K562 (cell line): ENCODE measurements at regions not wholly inside any gene's neighbourhood (a gene's known extent, or its start where the extent isn't known, plus 50 kb on each side); places are given as distances from the start of the nearest gene placed in this dataset.

Experiments used
- ATAC-seq: fragments of 200-7000 bp; cut with Tn5 transposase; 3 replicates; pipeline ENCODE4 v1.9.1; 2020; ENCODE audit warnings: moderate library complexity
- BruUV-seq: library from RNA; stranded (reverse); fragments of 400-500 nt; replicated peaks from 2 replicates; lab custom pipeline; 2021; lab: Mats Ljungman, UMichigan
- CTCF ChIA-PET: fragments of 300-600 bp; formaldehyde crosslinking; extraction: SDS; loops from one replicate; lab custom pipeline; 2021; ENCODE audit warnings: low intra/inter-chr PET ratio; lab: Yijun Ruan, JAX
- POLR2A ChIA-PET: fragments of 300-600, 350-650 bp; sonication (Branson Sonifier 250); formaldehyde crosslinking; extraction: SDS; loops from one replicate; lab custom pipeline; 2021; ENCODE audit warnings: antibody characterized with exemption, inconsistent platforms; lab: Yijun Ruan, JAX
- DNase-seq, 4 experiments: peaks; one replicate each; pipeline versions ENCODE4 v3.0.0 to v3.0.0-alpha.2; 2011 to 2018; ENCODE audit warnings: low spot score in 3 of 4, mixed read lengths in 3 of 4; ENCODE audit errors: extremely low read depth in 1 of 4
- FAIRE-seq: peaks from 2 replicates; lab custom pipeline; 2011; peaks lifted over from hg19 to GRCh38; lab: Jason Lieb, UNC
- H2AFZ ChIP-seq: 2 replicates; pipeline ENCODE4 v1.6.0; 2011; ENCODE audit warnings: low read depth, low read length, control low read depth, inconsistent platforms
- H3K27ac ChIP-seq: fragments of 200-600 bp; 3 replicates; pipeline ENCODE4 v1.8.0; 2011; ENCODE audit warnings: low read depth, mild to moderate bottlenecking, control low read depth, inconsistent platforms, low read length, moderate library complexity, mixed read lengths; ENCODE audit errors: extremely low read depth
- H3K27me3 ChIP-seq, 2 experiments: fragments of 300-600 bp in 1 of 2; 2 replicates in 1 of 2; 3 replicates in 1 of 2; pipeline versions ENCODE4 v1.6.0 to v1.8.0; 2011; ENCODE audit warnings: inconsistent platforms in 2 of 2, low read length in 2 of 2, mild to moderate bottlenecking in 1 of 2, mixed read lengths in 1 of 2, moderate library complexity in 1 of 2; ENCODE audit not compliant: control insufficient read depth in 2 of 2, insufficient read depth in 2 of 2
- H3K36me3 ChIP-seq: fragments of 300-600 bp; 3 replicates; pipeline ENCODE4 v1.8.0; 2011; ENCODE audit warnings: mild to moderate bottlenecking, low read length, inconsistent platforms; ENCODE audit not compliant: control insufficient read depth, insufficient read depth
- H3K4me1 ChIP-seq, 2 experiments: fragments of 200-600 bp in 1 of 2; replicated peaks in 1 of 2; 2 replicates in 1 of 2; 3 replicates in 1 of 2; pipeline versions ENCODE4 v1.5.1 to v1.8.0; 2011; ENCODE audit warnings: inconsistent platforms in 2 of 2, low read length in 2 of 2, mild to moderate bottlenecking in 1 of 2, mixed read lengths in 1 of 2, moderate library complexity in 1 of 2; ENCODE audit not compliant: control insufficient read depth in 2 of 2, insufficient read depth in 2 of 2
- H3K4me2 ChIP-seq: 2 replicates; pipeline ENCODE4 v1.6.1; 2011; ENCODE audit warnings: low read length, control low read depth, inconsistent platforms, mixed read lengths; ENCODE audit not compliant: insufficient read depth
- H3K4me3 ChIP-seq: fragments of 200-600 bp; sonication (generic), shearing (Covaris generic); 2 replicates; pipeline ENCODE4 v1.5.1; 2016; ENCODE audit warnings: control low read depth, inconsistent platforms
- H3K79me2 ChIP-seq: fragments of 200-600 bp; 3 replicates; pipeline ENCODE4 v1.8.0; 2011; ENCODE audit warnings: low read length, inconsistent platforms; ENCODE audit not compliant: control insufficient read depth, insufficient read depth
- H3K9ac ChIP-seq, 2 experiments: 2 replicates each; pipeline versions ENCODE4 v1.6.0 to v1.6.1; 2011; ENCODE audit warnings: low read depth in 2 of 2, low read length in 2 of 2, control low read depth in 1 of 2, inconsistent platforms in 1 of 2, mild to moderate bottlenecking in 1 of 2, mixed read lengths in 1 of 2; ENCODE audit not compliant: insufficient read depth in 1 of 2
- H3K9me1 ChIP-seq: one replicate; pipeline ENCODE4 v1.6.0; 2011; ENCODE audit warnings: inconsistent platforms, mild to moderate bottlenecking, low read length, moderate library complexity; ENCODE audit not compliant: control insufficient read depth, insufficient read depth
- H3K9me3 ChIP-seq: replicated peaks from 2 replicates; pipeline ENCODE4 v1.5.1; 2011; ENCODE audit warnings: low read depth, low read length, inconsistent platforms; ENCODE audit not compliant: control insufficient read depth, insufficient read depth
- H4K20me1 ChIP-seq: replicated peaks from 2 replicates; pipeline ENCODE4 v1.6.1; 2011; ENCODE audit warnings: low read length, inconsistent platforms, mixed read lengths; ENCODE audit not compliant: control insufficient read depth, insufficient read depth
- ARNT ChIP-seq, 2 experiments: fragments of 450-650 bp; IDR thresholded peaks; 2 replicates each; pipeline ENCODE4 v1.6.1; 2016; ENCODE audit warnings: mild to moderate bottlenecking in 1 of 2
- CHD2 ChIP-seq: IDR thresholded peaks from 2 replicates; pipeline ENCODE4 v1.6.1; 2011; ENCODE audit warnings: low read depth, low read length
- FIP1L1 ChIP-seq: fragments of 200-400 bp; formaldehyde crosslinking; IDR thresholded peaks from 2 replicates; pipeline ENCODE4 v1.6.1; 2018; ENCODE audit warnings: mild to moderate bottlenecking, low read depth, low read length; ENCODE audit not compliant: poor library complexity, severe bottlenecking
- LARP7 ChIP-seq: fragments of 450-650 bp; IDR thresholded peaks from 2 replicates; pipeline ENCODE4 v1.6.1; 2016
- MAFF ChIP-seq: IDR thresholded peaks from 2 replicates; pipeline ENCODE4 v1.6.1; 2012; ENCODE audit warnings: low read length, improper control_type of control experiment
- MBD2 ChIP-seq: sonication (generic); IDR thresholded peaks from 2 replicates; pipeline ENCODE4 v1.6.1; 2016; ENCODE audit warnings: low read depth, borderline replicate concordance
- MXI1 ChIP-seq: IDR thresholded peaks from 2 replicates; pipeline ENCODE4 v1.6.1; 2011; ENCODE audit warnings: low read depth, mild to moderate bottlenecking, improper control_type of control experiment, low read length
- POLR2G ChIP-seq: fragments of 200-400 bp; formaldehyde crosslinking; IDR thresholded peaks from 2 replicates; pipeline ENCODE4 v1.6.1; 2017; ENCODE audit warnings: low read depth, mild to moderate bottlenecking, antibody characterized with exemption, low read length, moderate library complexity
- ZKSCAN3 ChIP-seq: fragments of 250-450 bp; sonication (Bioruptor Pico); IDR thresholded peaks from 2 replicates; pipeline ENCODE4 v1.4.0; 2020
- ZNF140 ChIP-seq: fragments of 250-450 bp; sonication (Bioruptor Pico); IDR thresholded peaks from 2 replicates; pipeline ENCODE4 v1.8.0; 2021; ENCODE audit warnings: moderate library complexity, mild to moderate bottlenecking, inconsistent platforms
- ZNF146 ChIP-seq: IDR thresholded peaks from one replicate; pipeline ENCODE4 v1.6.1; 2018; ENCODE audit warnings: missing compliant biosample characterization; ENCODE audit not compliant: unreplicated experiment
- ZNF316 ChIP-seq: fragments of 450-650 bp; IDR thresholded peaks from 2 replicates; pipeline ENCODE4 v1.6.1; 2016
- ZNF639 ChIP-seq, 2 experiments: fragments of 200-800 bp in 1 of 2; sonication (Bioruptor generic) in 1 of 2; sonication (generic) in 1 of 2; formaldehyde crosslinking in 1 of 2; IDR thresholded peaks in 1 of 2; conservative IDR thresholded peaks in 1 of 2; 2 replicates each; pipeline versions ENCODE4 v1.5.0 to v1.6.1; 2016 to 2020; ENCODE audit warnings: missing compliant biosample characterization in 1 of 2, missing genetic modification characterization in 1 of 2, missing genetic modification reagents in 1 of 2
- ZZZ3 ChIP-seq: fragments of 450-650 bp; IDR thresholded peaks from 2 replicates; pipeline ENCODE4 v1.6.1; 2016; ENCODE audit warnings: antibody characterized with exemption, mild to moderate bottlenecking, moderate library complexity
- WGBS: fragments of 100-300 bp; shearing (Covaris generic); methylation state at CpG from one replicate; pipeline ENCODE4 v1.1.6; 2016; ENCODE audit warnings: low coverage, mixed read lengths; ENCODE audit not compliant: insufficient coverage; ENCODE audit errors: missing lambda C conversion rate; 5-methylcytosine and 5-hydroxymethylcytosine counted together
- in situ Hi-C: fragments of 300-500 bp; cut with MboI; formaldehyde crosslinking; loops from 4 replicates; pipeline ENCODE4 v1.15.0; 2018; ENCODE audit warnings: inconsistent platforms, mixed read lengths
- intact Hi-C: fragments of 100-400 bp; cut with micrococcal nuclease; formaldehyde crosslinking; loops from 2 replicates; pipeline ENCODE4 v1.14.2; 2022
- TF ChIP-seq, protein P1 (sequence below): fragments of 450-650 bp; conservative IDR thresholded peaks from 2 replicates; pipeline ENCODE4 v1.6.1; 2016; ENCODE audit warnings: missing genetic modification characterization, low read depth, mild to moderate bottlenecking, missing compliant biosample characterization, moderate library complexity
- TF ChIP-seq, protein P2 (sequence below): sonication (generic); formaldehyde crosslinking; IDR thresholded peaks from 2 replicates; pipeline ENCODE4 v1.8.0; 2022; ENCODE audit warnings: missing genetic modification reagents, mild to moderate bottlenecking, borderline replicate concordance
- TF ChIP-seq, protein P3 (sequence below), 2 experiments: fragments of 450-650 bp; conservative IDR thresholded peaks; 2 replicates each; pipeline ENCODE4 v1.6.1; 2017; ENCODE audit warnings: mild to moderate bottlenecking in 2 of 2, moderate library complexity in 2 of 2

GRCh38 chr6:14873781-14874441 is 372.0 kb upstream of the JARID2 start (continued):
- no peak for TF ChIP-seq ZNF146 (CRISPR knock-in tag)
- no peak for TF ChIP-seq ZNF316
- TF ChIP-seq, protein P1, sequence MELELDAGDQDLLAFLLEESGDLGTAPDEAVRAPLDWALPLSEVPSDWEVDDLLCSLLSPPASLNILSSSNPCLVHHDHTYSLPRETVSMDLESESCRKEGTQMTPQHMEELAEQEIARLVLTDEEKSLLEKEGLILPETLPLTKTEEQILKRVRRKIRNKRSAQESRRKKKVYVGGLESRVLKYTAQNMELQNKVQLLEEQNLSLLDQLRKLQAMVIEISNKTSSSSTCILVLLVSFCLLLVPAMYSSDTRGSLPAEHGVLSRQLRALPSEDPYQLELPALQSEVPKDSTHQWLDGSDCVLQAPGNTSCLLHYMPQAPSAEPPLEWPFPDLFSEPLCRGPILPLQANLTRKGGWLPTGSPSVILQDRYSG (tag), result no peak
- TF ChIP-seq ZZZ3, result no peak
- TF ChIP-seq, protein P2, sequence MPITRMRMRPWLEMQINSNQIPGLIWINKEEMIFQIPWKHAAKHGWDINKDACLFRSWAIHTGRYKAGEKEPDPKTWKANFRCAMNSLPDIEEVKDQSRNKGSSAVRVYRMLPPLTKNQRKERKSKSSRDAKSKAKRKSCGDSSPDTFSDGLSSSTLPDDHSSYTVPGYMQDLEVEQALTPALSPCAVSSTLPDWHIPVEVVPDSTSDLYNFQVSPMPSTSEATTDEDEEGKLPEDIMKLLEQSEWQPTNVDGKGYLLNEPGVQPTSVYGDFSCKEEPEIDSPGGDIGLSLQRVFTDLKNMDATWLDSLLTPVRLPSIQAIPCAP (CRISPR knock-in tag), result no peak

GRCh38 chr6:14874975-14875480 is 370.8 kb upstream of the JARID2 start:
- H3K9me3 ChIP-seq, result no peaks in the 10 kb centered on the region
- no peaks in the 10 kb centered on the region for H3K79me2 ChIP-seq
- no peaks in the 10 kb centered on the region for H3K36me3 ChIP-seq
- no peak overlapping the region for H3K4me3 ChIP-seq
- ChIA-PET POLR2A (interaction anchor here (1.7 kb wide), 1 partner anchor 12 kb away, joined by 4 read pairs; no protein-coding TSS in a partner anchor), CTCF (no interaction called here)
- no peaks in the 10 kb centered on the region for H4K20me1 ChIP-seq
- H3K9ac ChIP-seq, result no peak overlapping the region
- in situ Hi-C loops, result no loop called here
- ATAC-seq (no peak), DNase-seq (no peak), FAIRE-seq (no peak)
- H3K27ac ChIP-seq, result no peak overlapping the region
- WGBS, result 67% methylated on average over 4 of the region's 4 CpGs
- no peaks in the 10 kb centered on the region for H3K27me3 ChIP-seq
- H3K4me1 ChIP-seq, result no peaks in the 10 kb centered on the region; a peak in 2 of 5 replicates
- H3K4me2 ChIP-seq, result no peak overlapping the region
- H2AFZ ChIP-seq, result no peak overlapping the region
- H3K9me1 ChIP-seq, result no peaks in the 10 kb centered on the region
- BruUV-seq, result no TSS peak
- intact Hi-C loops, result no loop called here
- TF ChIP-seq POLR2G (no peak), ARNT (IDR thresholded peaks at IDR 0.05) (no peak), FIP1L1 (no peak), MBD2 (no peak), ZNF639 (CRISPR knock-in tag; conservative IDR thresholded peaks at IDR 0.05 in 1 of 2, IDR thresholded peaks at IDR 0.05 in 1 of 2) (no peak), MAFF (no peak), CHD2 (no peak), ZKSCAN3 (CRISPR knock-in tag) (no peak), LARP7 (no peak), MXI1 (no peak), ZNF140 (CRISPR knock-in tag) (no peak)
- TF ChIP-seq, protein P3, sequence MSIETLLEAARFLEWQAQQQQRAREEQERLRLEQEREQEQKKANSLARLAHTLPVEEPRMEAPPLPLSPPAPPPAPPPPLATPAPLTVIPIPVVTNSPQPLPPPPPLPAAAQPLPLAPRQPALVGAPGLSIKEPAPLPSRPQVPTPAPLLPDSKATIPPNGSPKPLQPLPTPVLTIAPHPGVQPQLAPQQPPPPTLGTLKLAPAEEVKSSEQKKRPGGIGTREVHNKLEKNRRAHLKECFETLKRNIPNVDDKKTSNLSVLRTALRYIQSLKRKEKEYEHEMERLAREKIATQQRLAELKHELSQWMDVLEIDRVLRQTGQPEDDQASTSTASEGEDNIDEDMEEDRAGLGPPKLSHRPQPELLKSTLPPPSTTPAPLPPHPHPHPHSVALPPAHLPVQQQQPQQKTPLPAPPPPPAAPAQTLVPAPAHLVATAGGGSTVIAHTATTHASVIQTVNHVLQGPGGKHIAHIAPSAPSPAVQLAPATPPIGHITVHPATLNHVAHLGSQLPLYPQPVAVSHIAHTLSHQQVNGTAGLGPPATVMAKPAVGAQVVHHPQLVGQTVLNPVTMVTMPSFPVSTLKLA (conservative IDR thresholded peaks at IDR 0.05), result no peak
